Ishikawa (cell line): ENCODE measurements at regions not wholly inside any gene's neighbourhood (a gene's known extent, or its start where the extent isn't known, plus 50 kb on each side); places are given as distances from the start of the nearest gene placed in this dataset.

Experiments used
- CEBPB ChIP-seq: IDR thresholded peaks from 2 replicates; pipeline ENCODE4 v1.6.1; 2012
- EGR1 ChIP-seq: IDR thresholded peaks from 2 replicates; pipeline ENCODE4 v1.6.1; 2012
- EP300 ChIP-seq: IDR thresholded peaks from 2 replicates; pipeline ENCODE4 v1.6.1; 2012; ENCODE audit warnings: borderline replicate concordance
- FOXM1 ChIP-seq: IDR thresholded peaks from 2 replicates; pipeline ENCODE4 v1.6.1; 2012; ENCODE audit warnings: low read depth, borderline replicate concordance
- TAF1 ChIP-seq: IDR thresholded peaks from 2 replicates; pipeline ENCODE4 v1.6.1; 2012; ENCODE audit warnings: low read depth, mild to moderate bottlenecking
- TEAD4 ChIP-seq: IDR thresholded peaks from 2 replicates; pipeline ENCODE4 v1.6.1; 2012
- TF ChIP-seq, protein P1 (sequence below): IDR thresholded peaks from 2 replicates; pipeline ENCODE4 v1.6.1; 2012
- TF ChIP-seq, protein P2 (sequence below): IDR thresholded peaks from 2 replicates; pipeline ENCODE4 v1.6.1; 2012
- TF ChIP-seq, protein P3 (sequence below): IDR thresholded peaks from 2 replicates; pipeline ENCODE4 v1.6.1; 2012; ENCODE audit warnings: low read depth, mild to moderate bottlenecking

- no peak for TF ChIP-seq CEBPB
- TF ChIP-seq, protein P1, sequence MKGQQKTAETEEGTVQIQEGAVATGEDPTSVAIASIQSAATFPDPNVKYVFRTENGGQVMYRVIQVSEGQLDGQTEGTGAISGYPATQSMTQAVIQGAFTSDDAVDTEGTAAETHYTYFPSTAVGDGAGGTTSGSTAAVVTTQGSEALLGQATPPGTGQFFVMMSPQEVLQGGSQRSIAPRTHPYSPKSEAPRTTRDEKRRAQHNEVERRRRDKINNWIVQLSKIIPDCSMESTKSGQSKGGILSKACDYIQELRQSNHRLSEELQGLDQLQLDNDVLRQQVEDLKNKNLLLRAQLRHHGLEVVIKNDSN: no peak
- TF ChIP-seq, protein P2, sequence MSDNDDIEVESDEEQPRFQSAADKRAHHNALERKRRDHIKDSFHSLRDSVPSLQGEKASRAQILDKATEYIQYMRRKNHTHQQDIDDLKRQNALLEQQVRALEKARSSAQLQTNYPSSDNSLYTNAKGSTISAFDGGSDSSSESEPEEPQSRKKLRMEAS: no peak
- no peak for TF ChIP-seq TAF1
- no peak for TF ChIP-seq EGR1
- TF ChIP-seq, protein P3, sequence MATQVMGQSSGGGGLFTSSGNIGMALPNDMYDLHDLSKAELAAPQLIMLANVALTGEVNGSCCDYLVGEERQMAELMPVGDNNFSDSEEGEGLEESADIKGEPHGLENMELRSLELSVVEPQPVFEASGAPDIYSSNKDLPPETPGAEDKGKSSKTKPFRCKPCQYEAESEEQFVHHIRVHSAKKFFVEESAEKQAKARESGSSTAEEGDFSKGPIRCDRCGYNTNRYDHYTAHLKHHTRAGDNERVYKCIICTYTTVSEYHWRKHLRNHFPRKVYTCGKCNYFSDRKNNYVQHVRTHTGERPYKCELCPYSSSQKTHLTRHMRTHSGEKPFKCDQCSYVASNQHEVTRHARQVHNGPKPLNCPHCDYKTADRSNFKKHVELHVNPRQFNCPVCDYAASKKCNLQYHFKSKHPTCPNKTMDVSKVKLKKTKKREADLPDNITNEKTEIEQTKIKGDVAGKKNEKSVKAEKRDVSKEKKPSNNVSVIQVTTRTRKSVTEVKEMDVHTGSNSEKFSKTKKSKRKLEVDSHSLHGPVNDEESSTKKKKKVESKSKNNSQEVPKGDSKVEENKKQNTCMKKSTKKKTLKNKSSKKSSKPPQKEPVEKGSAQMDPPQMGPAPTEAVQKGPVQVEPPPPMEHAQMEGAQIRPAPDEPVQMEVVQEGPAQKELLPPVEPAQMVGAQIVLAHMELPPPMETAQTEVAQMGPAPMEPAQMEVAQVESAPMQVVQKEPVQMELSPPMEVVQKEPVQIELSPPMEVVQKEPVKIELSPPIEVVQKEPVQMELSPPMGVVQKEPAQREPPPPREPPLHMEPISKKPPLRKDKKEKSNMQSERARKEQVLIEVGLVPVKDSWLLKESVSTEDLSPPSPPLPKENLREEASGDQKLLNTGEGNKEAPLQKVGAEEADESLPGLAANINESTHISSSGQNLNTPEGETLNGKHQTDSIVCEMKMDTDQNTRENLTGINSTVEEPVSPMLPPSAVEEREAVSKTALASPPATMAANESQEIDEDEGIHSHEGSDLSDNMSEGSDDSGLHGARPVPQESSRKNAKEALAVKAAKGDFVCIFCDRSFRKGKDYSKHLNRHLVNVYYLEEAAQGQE: no peak
- TF ChIP-seq EP300: no peak
- no peak for TF ChIP-seq FOXM1
- no peak for TF ChIP-seq TEAD4
Observed at GRCh38 chr13:56752636-56753035, 388.1 kb upstream of the PRR20A start.
